Glomerular visceral epithelial cell (primary cell): ENCODE measurements at regions not wholly inside any gene's neighbourhood (a gene's known extent, or its start where the extent isn't known, plus 50 kb on each side); places are given as distances from the start of the nearest gene placed in this dataset.

Source experiments
- DNase-seq: peaks from one replicate; pipeline ENCODE4 v3.0.0-alpha.2; 2016; ENCODE audit errors: extremely low spot score

DNA sequence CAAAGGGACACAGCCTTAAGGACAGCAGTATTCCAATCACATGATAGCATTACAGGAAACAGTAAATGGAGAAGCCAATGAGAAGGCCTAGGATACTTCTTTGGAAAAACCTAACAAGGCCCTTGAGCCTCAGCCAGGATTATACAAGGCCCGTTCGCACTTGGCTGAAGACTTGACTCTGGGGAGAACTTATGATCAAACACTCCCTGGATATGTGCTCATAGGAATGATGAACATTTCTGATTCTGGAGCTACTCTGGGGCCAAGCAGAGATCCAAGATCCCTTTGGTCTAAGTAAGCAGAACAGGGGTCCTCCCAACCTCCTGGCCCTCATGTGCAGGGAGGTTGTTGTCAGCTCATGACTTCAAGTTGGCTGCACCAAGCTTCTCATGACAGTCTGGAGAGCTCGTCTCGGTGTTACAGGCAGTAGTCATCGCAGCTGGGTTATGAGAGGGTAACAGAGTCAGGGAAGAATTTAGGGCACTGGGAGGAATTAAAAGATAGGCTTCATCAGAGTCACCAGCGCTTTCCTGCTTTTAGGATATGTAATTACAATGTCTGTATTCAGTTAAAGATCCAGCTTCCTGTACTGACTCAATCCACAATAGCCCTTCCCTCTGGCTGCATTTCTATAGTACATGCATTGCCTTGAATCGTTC, 92.5 kb upstream of the IRF2BP2 start:
- no peak for DNase-seq

DNA sequence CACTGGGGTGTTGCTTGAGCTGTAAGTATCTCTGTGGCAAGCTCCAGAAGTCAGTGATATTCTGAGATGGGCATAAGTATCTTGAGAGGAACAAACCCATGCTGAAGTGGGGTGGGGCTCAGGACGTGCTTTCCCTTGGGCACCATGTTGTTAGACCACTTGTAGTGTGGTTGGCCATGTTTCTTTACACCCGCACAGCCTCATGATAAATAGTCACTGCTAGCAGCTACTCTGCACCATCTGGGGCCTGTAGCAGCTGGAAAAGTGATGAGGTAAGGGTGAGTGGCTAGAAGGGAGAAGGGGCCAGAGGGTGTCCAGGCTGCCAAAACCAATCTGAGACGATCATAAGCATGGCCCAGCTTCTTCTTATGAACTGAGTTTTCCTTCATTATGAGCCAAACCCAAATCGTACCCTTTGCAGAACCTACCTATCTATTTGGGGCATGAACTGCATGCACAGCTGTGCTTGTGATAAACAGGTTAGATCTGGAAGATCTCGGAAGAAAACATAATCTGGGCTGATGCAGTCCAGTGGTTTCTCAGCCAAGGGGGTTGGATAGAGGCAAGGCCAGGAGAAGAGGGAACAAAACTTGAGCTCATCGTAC, 91.9 kb upstream of the IRF2BP2 start:
- DNase-seq: no peak

DNA sequence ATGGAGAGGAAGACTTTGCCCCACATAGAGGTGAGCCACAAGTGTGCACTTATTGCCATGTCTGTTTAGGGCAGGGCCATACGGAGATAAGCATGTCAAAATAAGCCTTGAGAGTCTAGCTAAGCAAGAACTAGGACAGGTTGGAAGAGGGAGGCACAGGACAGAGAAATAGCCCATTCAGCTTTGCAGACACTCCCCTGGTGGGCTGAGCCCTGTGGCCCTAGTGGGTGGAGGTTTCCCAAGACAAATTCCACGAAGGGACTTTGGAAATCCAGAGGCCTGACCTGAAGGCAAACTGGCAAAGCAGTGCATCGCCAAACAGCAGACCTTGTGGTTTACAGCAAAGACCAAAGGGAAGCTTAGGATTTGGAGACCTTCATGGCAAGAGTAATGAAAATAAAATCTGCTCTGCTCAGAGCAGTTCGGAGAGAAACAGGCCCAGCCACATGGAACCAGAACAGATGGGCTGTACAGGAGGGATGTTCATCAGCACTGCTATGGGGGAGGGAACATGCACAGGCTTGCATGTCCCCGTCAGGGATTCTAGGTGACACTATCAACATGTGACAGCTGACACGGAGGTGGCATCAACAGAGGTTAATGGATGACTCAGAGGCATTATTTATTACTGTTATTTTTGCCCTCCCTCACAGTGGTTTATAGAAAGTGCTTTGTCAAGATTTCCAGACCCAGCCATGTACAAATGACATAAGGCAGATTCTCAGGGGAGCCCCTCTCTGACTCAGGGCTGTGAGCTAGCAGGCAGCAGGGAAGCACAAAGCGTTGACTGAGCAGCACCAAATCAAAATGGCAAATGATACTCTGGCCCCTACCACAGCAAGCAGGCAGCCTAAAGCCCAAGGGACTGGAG, 90.1 kb upstream of the IRF2BP2 start:
- DNase-seq: peak; percentile 50

DNA sequence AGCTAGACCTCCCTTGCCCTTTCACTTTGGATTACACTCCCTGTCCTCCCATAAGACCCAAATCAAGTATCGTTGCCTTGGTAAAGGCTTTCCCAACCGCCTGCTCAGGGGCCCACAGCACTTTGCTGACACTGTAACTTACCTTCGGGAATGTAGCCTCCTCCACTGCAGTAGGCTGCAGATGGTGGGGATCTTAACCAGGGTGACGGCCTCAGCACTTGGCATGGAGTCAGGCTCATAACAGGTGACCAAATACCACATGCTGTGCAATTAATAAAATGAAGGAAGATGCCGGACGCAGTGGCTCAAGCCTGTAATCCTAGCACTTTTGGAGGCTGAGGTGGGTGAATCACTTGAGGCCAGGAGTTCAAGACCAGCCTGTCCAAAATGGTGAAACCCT, 88.7 kb upstream of the IRF2BP2 start:
- no peak for DNase-seq

DNA sequence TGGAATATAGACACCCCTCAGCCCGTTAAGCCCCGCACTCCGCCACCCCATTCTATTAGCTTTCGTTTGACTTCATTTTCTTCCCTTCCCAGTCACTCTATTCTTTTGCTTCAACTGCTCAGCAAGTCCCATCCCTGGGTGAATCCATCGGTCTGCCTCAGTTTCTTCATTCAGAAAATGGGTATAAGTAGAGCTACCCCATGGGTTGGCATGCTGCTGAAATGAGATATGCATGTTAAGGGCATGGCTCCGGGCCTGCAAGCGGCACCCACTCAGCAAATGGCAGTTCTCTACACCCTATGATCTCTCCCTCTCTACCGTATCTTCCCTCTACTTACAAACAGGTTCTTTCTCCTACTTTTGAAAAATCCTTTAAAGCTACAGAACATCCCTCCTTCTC, 87.8 kb upstream of the IRF2BP2 start:
- no peak for DNase-seq

DNA sequence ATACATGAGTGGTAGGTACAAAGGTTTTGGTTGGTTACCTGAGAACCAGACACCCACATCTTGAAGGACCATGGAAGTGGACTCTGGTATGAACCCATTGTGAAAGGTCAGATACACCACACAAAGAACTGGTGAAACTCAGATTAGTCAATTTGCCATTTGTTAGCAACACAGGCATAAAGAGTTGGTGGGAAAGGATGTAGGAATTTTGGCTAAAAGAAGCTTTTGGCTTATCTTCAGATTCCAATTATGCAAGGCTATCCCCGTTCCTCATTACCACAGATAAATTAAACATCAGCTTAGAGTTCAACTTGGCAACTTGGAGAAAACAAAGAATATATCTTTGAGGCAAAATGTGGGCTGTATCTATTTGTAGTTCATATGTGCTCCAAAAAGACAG, 87.0 kb upstream of the IRF2BP2 start:
- DNase-seq: no peak

DNA sequence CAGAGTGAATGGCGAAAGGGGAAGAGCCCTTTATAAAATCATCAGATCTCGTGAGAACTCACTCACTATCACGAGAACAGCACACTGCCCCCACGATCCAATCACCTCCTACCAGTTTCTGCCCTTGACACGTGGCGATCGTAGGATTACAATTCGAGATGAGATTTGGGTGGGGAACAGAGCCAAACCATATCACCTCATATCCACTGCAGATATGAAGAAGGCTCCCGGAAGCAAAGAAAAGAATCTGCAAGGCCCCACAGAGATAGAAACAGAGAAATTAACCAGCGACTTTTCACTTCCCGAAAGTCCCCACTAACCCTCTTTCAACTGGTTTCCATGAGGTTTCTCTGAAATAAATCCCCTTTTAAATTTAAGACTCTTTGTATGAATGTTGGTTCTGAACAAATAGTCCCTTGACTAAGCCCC, 86.2 kb upstream of the IRF2BP2 start:
- DNase-seq: no peak

DNA sequence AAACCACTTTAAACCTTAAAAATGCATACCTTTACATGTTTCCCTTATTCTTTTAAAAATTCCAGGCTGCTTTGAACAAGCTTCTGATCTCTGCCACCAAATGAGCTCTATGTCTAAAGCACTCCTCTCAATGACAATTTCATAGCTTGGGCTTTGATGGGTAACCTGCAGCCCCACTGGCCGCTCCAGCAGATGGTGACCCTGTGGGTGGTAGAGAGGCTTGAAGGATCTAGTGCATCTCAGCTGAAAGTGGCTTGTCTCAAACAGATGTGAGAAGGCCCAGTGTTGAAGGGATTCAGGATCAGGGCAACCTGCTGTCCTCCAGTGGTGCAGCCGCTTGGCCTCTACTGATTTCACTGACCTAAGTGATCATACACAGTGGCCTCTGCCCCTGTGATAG, 84.7 kb upstream of the IRF2BP2 start:
- DNase-seq: no peak

DNA sequence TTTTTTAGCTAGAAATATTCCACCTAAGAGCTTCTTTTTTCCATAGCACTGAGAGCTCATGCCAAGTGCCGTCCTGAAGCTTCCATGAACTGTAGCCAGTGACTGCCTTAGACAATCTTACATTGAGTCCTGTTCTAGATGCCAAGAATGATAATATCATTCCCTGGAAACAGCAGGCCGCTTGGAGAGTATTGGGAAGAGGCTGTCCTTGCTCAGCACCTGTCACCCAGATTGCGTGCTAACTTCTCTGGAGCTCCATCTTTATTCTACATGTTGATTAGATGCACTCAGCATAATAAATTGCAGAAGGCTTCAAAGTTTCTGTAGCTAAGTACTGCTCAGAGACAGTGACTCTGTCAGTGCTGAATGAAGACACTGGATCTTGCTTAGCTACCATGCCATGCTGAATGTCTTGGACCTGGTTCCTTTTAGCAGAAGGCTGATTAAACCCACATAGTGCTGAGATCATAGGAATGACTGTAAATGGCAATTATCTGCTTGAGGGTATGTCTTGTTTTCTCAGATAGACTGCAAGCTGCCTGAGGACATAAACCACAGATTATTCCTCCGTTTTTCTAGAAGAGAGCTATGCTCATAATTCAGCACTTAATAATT, 83.1 kb upstream of the IRF2BP2 start:
- no peak for DNase-seq

DNA sequence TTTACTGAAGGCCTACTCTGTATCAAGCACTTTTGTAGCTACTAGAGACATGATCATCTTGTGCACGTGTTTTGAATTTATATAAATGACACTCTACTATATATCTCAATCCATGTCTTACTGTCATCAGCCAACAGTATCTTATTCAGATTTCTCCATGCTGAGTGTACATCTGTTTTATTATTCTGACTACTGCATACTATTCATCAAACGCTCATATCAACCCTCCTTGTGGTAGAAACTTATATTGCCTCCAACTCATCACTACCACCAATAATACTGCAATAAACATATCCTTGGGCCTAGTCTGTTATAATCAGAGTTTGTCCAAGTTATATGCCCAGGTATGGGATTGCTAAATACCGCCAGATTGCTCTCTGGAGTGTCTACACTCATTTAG, 81.6 kb upstream of the IRF2BP2 start:
- no peak for DNase-seq

DNA sequence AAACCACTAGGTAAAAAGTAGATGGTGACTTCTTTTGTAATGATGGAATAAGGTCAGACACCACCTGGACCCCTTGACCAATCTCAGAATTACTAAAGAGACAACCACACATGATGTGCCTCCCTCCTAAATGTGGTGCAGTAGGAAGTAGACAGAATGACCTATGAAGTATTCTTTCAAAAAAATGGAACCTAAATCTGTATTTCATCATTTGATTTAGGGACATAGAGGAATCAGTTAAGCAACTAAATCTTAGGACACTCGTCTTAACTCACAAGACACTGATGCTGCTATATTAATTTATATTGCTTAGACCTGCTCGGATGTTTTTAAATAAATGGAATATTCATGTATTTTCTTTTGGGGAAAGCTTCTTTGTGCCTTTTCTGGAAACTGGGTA, 80.9 kb upstream of the IRF2BP2 start:
- no peak for DNase-seq

DNA sequence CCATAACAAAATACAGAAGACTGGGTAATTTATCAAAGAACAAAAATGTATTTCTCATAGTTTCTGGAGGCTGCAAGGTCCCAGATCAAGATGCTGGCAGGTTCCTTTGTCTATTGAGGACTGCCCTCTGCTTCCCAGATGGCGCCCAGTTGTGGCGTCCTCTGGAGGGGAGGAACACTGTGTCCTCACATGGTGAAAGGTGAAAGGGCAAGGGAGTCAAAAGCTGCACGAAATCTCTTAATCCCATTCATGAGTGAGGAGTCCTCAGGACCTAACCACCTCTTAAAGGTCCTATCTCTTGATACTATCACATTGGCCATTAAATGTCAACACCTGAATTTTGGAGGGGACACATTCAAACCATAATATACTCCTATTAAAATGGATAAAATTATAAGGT, 79.3 kb upstream of the IRF2BP2 start:
- no peak for DNase-seq

DNA sequence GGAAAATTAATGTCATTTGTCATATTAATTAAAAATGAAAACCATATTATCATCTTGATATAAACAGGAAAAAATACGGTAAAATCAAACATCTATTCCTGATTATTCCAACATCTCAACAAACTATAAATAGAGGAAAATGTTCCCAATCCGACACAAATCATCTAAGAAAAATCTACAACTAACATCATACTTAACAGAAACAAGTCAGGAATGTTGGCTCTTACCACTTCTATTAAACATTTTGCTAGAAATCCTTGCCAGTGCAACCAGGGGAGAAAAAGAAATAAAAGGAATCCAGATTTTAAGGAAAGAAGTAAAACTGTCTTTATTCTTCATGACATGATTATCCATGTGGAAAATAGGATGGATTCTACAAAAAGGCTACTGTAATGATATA, 77.0 kb upstream of the IRF2BP2 start:
- DNase-seq: no peak

DNA sequence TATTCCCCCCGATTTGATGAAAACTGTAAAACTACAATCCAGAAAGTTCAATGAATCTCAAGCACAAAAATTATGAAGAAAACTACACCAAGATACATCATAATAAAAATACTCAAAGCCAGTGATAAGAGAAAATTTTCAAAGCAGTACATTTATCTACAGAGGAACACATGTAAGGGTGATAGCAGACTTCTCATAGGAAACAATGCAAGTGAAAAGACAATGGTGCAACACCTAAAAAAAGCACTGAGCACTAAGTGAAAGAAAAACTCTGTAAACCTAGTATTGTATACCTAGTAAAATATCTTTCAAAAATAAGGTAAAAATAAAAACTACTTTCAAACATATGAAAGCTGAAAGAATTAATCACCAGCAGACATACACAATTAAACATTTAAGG, 76.1 kb upstream of the IRF2BP2 start:
- DNase-seq: no peak

DNA sequence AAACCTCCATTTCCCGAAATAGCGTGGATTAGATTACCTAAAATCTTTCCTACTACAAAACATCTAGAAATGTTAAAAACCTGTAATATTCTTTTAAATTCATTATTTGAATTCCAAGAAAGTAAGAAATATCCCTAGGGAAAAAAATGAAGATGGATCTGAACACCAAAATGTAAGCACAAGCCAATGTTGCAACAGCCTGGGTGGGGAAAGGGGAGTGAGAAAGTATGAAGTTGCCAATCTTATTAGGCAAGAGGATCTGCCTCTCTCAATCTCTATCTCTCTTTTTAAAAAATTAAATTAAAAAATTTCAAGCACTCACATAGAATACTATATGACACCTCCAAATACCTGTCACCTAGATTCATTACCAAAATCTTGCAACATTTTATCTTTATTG, 74.9 kb upstream of the IRF2BP2 start:
- DNase-seq: no peak

DNA sequence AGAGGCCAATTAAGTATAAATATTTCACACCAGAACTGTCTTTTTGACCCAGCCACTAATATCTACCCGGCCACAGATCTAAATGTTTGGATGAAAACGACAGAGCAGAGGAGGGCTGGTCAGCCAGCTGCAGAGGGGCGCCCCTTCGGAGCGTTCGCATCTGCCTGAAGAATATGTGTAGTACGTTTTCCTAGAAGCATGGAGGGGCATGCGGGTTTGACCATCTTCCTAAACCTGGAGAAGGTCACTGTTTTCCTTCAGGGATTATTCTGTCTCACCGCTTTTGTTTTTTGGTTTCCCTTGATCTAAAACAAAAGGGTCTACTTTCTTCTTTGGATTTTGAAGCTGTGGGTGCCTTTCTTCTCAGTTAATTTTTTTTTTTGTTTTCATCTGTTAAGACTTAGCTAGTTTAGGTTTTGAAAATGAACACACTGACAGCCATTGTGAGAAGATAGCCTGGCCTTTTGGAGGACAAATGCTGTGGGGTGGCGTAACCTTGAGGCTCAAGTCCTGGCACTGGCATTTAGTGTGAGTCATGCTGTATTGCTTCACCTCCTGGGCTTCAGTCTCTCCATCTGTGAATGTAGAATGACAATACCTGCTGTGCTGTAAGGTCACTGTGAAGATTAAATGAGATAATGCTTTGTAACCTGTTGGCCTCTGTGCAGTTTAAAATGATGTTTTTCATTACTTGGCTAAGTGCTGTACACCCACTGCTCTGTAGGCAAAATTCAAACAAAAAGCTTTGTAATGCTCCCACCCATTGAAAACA, 74.1 kb upstream of the IRF2BP2 start:
- peak; percentile 59 for DNase-seq

DNA sequence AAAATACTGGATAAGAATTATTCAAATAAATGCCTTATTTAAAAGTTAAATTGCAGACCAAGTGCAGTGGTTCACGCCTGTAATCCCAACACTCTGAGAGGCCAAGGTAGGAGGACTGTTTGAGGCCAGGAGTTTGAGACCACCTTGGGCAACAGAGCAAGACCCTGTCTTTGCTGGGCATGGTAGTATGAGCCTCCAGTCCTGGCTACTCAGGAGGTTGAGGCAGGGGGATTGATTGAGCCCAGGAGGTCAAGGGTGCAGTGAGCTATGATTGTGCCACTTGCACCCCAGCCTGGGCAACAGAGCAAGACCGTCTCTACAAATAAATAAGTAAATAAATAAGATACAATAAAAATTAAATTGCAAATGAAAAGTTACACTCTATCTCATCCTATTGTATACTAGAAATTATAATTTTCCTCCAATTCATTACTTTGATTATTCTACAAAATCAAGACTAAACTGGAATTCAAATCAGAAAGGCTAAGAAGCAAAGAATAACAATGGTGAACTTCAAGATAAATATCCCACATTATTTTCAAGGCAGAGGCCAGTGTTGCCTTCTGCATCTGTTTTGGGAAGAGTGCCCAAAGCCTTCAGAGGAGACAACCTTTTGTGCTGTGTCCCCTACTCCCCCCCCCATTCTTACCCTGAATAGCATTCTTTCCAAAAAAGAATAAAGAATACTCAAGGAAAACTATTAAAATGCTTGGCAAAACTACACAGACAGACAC, 73.3 kb upstream of the IRF2BP2 start:
- DNase-seq: no peak

DNA sequence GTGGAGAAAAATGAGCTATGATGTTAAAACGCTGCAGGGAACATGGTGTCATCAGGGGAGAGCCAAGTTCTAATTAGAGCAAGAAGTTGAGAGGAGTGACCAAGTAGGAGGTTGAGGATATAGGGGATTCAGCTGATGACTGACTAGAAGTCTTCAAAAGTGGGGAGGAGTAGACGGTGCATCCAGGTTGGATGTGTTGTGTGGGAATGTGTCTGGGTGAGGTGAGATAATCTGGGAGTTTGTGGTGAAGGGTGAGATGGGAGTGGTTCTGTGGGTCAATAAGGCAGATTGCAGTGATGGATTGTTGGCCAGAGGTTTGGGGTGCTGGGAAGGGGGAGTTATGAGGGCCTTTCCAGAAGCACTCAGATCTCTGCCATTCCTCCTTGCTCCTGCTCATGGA, 72.0 kb upstream of the IRF2BP2 start:
- DNase-seq: no peak

DNA sequence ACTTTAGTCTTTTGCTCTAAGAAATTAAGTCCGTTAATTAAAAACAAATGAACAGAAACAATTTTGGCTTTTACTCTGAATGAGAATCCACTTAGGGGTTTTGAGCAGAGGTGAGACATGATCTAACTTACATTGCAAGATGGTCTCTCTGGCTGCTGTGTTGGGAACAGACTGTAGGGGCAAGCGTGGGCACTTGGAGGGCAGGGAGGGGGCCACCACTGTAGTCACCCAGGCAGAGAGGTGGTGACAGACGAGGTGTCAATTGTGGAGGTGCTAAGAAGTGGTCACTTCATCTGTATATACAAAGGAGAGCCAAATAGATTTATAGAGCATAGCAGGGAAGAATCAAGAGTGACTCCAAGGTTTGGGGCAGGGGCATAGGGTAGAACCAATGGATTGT, 71.1 kb upstream of the IRF2BP2 start:
- DNase-seq: no peak

DNA sequence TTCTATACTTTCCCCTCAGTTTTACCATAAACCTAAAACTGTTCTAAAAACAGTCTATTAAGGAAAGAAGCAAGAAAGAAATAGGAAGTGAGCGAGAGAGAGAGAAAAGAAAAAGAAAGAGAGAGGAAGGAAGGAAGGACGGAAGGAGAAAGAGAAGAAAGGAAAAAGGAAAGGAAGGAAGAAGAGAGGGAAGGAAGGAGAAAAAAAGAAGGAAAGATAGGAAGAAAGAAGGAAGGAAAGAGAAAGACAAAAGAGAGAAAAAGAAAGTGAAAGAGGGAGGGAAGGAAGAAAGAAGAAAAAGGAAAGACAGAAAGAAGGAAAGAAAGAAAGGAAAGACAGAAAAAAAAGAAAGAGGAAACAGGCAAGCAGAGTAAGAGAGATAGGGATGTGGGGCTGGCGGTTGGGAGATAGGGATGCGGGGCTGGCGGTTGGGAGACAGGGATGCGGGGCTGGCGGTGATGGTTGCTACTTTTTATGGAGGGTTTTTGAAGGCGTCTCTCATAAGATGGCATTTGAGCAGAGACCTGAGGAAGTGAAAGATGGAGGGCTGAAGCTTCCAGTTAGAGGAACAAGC, 70.4 kb upstream of the IRF2BP2 start:
- DNase-seq: no peak

DNA sequence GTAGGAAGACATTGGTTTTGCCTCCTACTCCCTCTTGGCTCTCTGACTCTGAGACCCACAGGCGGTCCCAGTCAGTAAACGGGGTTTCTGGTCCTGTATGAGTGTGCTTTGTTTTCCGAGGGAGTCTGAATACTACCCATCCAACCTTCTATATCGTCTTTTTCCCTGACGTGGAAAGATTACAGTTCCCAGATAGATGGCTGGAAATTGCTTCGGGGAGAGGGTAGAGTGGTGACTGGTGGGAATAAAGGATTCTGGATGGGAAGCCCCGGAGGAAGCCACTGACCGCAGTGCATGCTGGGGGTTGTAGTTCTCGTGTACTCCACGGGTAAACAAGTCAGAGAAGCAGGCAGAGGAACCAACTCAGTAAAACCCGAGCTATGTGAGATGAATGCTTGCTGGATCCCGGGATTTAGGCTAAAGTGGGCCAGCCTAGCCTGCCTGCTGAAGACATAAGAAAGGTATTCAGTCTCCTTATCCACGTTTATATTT, 66.2 kb upstream of the IRF2BP2 start:
- DNase-seq: peak; percentile 57
